GM19043 (cell line): ENCODE measurements at regions not wholly inside any gene's neighbourhood (a gene's known extent, or its start where the extent isn't known, plus 50 kb on each side); places are given as distances from the start of the nearest gene placed in this dataset.

ENCODE experiments used
- ATAC-seq: cut with Tn5 transposase; IDR thresholded peaks from one replicate; pipeline ENCODE4 v1.9.1; 2021; ENCODE audit warnings: low read depth; ENCODE audit not compliant: unreplicated experiment

GRCh38 chr5:165508861-165509260 lies 2003.4 kb downstream of the MAT2B start:
- no peak for ATAC-seq

- ATAC-seq: no peak
These were observed 2016.6 kb downstream of the MAT2B start for GRCh38 chr5:165521816-165522610.

DNA sequence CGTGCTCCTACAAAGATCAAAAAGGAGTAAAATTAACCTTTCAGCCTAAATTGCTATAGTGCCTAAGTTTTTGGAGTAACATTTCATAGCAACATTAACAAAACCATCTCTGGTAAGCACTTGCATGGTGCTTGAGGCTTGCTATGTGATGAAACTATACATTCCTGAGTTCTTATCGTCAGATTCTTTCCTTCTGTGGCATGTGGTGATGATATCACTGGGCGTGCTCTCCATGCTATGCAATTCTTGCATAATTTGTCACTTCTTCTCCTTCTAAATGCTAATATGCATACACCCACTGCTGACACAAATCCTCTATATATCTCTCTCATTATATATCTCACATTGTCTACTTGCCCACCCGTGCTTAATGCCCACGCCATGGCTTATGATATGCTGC lies 2019.9 kb downstream of the MAT2B start:
- ATAC-seq: no peak

- ATAC-seq: no peak
These were observed 2020.9 kb downstream of the MAT2B start for GRCh38 chr5:165526357-165526756.

DNA sequence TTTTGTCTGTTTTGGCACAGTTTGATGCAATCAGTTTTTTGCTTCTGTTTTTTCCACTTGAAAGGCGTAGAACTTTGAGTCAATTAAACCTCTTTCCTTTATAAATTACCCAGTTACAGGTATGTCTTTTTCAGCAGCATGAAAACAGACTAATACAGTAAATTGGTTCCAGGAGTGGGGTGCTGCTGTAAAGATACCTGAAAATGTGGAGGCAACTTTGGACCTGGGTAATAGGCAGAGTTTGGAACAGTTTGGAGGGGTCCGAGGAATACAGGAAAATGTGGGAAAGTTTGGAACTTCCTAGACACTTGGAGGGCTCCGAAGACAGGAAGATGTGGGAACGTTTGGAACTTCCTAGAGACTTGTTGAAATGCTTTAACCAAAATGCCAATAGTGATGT lies 2022.2 kb downstream of the MAT2B start:
- ATAC-seq: no peak

DNA sequence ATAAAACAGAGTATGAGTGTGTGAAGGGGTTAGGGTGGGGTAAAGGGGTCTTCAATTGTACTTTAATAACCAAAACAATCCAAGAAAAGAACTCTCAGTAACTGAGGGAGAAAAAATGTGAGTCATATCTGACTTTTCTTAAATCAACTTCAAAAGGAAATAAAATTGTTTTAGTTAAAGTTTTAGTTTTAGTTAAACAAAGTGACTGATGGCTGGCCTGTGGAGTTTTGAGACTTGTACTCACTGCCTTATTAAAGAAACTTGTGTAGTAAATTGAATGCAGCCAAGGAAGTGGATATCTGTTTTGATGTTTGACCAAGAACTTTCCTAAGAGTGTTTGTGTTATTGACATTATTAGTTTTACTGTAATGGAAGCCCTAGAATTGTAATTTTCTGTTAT lies 2032.6 kb downstream of the MAT2B start:
- no peak for ATAC-seq

GRCh38 chr5:165559645-165560044 lies 2054.2 kb downstream of the MAT2B start:
- no peak for ATAC-seq

DNA sequence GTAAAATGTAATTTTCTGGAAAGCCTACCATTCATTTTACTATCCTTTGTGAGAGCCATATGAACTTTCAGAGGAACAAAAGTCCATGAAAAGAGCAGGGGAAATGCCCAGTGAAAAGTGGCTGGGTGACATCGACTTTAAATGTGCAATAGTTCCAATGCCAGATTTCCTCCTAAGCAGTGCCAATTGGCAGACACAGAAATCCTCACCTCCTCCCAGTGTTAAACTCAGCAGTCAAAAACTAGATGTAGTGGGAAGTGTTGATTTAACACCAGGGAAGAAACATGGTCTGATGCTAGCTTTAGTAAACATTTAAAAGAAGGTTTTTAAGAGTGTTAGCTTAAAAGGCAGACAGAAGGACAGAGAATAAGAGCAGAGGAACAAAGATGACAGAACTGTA lies 2055.2 kb downstream of the MAT2B start:
- ATAC-seq: no peak

DNA sequence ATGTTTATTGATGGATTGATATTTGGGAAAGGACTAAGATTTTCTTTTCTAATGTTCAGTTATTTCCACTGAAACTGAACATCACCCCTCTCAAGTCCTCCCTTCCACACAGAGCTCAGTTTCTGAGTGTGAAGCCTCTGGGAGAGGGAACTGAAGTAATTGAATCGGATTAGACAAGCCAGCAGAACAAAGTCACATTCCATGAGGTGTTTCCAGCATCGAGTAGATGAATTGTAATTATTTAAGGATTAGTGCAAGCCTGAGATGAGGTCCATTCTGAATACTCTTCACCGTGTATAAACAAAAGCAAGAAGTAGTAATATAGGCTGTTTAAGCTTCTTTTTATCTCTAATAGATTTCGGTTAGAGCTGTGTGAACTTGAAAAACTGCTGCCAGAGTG lies 2060.5 kb downstream of the MAT2B start:
- ATAC-seq: no peak

DNA sequence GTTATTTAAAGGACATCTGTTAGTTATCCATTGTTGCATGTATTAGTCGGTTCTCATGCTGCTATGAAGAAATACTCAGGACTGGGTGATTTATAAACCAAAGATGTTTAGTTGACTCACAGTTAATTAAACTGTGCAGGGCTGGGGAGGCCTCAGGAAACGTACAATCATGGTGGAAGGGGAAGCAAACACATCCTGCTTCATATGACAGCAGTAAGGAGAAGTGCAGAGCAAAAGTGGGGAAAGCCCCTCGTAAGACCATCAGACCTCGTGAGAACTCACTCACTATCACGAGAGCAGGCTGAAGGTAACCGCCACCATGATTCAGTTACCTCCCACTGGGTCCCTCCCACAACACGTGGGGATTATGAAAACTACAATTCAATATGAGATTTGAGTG lies 2064.1 kb downstream of the MAT2B start:
- ATAC-seq: no peak

DNA sequence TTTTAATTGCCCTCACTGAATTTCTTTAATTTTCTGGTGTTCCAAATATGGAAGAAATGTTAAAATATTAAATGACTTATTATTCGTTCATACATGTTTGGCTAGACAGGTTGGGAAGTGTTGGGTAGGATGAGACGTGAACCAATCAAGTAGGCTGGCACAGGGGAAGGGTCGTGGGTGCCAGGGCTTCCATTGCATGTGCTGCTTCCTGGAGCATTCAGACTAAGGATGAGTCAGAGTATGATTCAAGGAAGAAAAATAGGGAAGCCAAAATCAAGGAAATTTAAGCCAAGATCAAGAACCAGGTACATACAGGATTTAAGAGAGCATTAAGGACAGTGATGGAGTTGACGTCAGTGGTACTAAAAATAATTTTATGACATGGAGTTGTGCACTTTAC lies 2068.0 kb downstream of the MAT2B start:
- ATAC-seq: no peak

DNA sequence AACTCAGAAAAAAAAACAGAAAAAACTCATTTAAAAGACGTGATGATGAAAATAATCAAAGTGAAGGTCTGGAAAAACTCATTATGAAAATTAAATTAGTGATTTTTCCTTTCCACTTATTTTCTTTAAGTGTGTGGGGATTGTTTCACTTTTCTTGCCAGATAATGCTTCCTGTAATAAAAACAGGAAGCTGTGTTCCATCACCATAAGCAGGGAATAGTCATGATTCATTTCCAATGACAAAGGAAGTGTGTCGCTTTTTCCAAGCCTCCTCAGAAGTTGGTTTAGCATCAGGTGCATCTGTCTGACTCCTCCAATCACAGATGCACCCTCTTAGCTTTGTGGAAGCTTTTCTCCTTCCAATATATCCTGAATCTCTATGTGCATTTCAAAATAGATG lies 2068.7 kb downstream of the MAT2B start:
- ATAC-seq: no peak

- no peak for ATAC-seq
These were observed 2071.4 kb downstream of the MAT2B start for GRCh38 chr5:165576678-165577275.

DNA sequence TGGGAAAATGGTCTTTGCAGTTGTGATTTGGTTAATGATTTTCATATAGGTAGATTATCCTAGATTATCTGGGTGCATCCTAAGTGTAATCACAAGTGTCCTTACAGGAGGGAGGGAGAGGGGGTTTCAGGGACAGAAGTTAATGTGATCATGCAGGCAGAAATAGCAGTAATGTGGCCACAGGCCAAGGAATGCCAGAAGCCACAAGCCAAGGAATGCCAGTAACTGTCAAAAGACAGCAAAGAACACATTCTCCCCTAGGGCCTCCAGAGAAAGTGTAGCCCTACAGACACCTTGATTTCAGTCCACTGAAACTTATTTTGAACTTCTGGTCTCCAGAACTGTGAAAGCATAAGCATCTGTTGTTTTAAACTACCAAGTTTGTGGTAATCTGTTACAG lies 2074.5 kb downstream of the MAT2B start:
- ATAC-seq: no peak

- no peak for ATAC-seq
These were observed 2089.3 kb downstream of the MAT2B start for GRCh38 chr5:165594693-165595092.

GRCh38 chr5:165602529-165602928 lies 2097.1 kb downstream of the MAT2B start:
- no peak for ATAC-seq

- ATAC-seq: no peak
These were observed 2101.6 kb downstream of the MAT2B start for GRCh38 chr5:165607026-165607425.

DNA sequence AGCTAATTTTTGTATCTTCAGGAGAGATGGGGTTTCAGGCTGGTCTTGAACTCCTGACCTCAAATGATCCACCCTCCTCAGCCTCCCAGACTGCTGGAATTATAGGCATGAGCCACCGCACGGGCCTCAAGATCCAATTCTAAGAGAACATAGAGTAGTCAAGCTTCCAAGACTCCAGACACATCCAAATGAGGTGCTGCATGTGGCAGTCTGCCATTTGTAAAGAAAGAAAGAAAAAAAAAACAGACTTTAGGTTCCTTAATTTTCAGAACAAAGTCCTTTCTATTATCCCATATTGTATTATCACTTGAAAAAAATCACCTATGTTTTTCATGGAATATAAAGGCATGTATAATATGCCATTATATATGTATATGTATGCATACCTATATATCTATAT lies 2104.5 kb downstream of the MAT2B start:
- ATAC-seq: no peak

GRCh38 chr5:165616490-165617405 lies 2111.3 kb downstream of the MAT2B start:
- no peak for ATAC-seq

DNA sequence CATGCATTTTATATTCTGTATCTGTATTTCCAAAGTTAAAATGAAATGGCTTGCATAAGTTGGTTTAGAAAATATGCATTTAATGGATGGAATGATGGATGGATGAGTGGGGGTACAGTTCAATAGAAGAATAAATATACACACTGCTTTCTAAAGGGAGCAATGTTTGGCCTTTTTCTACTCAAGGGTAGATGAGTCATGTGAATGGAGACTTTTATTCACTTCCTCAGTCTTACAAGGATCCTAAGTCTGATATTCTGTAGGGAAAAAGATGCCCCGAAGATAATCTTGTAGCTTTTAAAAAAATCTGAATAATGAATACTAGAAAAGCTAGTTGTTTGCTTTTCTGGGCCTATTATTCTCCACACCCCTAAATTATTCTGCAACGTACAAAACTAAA lies 2112.1 kb downstream of the MAT2B start:
- ATAC-seq: no peak

DNA sequence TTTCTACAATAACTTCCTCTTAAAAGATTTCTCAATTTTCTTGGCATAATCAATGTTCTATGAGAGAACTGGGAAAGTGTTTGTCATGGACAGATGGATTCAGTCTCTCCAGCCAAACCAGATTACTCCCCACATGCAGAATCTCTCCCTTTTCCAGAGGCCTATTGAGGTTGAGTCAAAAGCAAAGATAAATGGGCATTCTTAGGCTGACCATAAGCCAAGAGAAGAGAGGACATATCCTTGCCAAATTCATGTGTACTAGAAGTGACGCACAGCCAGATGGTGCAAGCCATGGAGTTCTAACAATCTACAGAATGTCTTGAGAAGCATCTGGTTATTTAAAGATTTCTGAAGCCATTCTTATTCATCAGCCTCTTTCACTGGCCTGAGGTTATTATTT lies 2115.0 kb downstream of the MAT2B start:
- ATAC-seq: no peak
